ENCODE measurements at regions not wholly inside any gene's neighbourhood (a gene's known extent, or its start where the extent isn't known, plus 50 kb on each side); places are given as distances from the start of the nearest gene placed in this dataset.

DNA sequence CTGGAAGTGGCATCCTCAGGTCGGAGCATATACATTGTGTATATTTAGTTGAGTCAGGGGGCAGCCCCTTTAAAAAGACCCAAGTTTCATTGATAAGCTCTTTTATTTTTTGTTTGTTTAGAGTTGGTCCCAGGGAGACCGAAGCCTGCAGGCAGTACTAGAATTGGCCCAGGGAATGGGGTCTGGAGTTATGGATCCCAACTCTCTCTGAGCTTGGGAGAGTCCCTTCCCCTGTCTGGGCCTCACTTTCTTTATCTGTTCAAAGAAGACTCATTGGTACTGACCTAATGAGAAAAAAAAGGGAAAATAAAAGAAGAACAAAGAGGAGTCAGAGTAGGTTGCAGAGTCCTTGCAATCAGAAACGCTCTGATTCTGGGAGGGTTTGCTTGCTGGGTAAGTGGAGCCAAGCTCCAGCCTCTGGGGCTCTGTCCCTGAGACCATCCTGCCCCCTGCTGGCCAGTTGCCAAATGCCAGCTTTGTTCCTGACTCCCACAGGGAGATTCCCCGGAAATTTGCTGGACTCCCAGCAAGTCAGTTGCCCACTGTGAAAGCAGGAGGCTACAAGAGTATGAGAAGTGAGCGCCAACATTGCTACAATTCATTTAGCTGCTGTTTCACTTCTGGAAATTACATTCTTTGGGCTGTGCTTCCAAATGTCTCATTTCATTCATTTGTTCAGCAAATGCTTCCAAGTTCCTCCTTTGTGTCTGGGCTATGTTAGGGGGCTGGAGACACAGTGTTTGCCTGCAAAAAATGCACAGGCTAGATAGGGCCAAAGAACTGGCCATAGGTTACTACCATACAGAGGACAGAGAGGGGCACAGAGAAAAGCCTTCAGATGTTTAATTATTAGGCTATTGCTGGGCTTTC is 156.2 kb downstream of the MELK start:
- DNase-seq, result peak; percentile 65

DNA sequence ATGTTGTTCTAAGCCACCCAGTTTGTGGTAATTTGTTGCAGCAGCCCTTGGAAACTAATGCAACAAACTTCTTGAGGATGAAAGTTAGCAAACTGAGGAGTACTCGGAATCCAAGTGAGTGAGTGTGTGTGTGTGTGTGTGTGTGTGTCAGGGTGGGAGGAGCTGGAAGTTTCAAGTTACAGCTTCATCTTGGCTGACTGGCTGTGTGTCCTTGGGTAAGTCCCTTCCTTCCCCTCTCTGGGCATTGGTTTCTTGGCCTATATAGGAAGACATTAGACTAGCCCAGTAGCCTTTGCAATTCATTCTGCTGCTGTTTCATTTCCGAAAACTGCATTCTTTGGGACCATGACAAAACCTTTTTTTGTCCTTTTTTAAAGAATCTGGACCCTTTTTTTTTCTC is 157.2 kb downstream of the MELK start:
- DNase-seq, result no peak

DNA sequence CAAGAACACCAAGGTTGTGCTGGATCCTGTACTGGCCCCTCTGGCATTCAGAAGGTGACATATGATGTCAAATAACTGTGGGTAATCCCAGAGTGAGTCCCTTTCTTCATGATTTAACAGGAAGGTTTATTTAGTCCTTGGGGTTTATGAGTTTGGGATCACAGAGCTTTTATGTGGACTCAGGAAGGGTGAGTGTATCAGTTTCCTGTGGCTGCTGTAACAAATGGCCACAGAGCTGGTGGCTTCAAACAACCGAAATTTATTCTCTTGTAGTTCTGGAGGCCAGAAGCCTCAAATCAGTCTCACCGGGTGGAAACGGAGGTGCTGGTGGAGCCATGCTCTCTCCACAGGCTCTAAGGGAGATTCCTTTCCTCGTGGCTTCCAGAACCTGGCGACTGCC is 157.7 kb downstream of the MELK start:
- no peak for DNase-seq

DNA sequence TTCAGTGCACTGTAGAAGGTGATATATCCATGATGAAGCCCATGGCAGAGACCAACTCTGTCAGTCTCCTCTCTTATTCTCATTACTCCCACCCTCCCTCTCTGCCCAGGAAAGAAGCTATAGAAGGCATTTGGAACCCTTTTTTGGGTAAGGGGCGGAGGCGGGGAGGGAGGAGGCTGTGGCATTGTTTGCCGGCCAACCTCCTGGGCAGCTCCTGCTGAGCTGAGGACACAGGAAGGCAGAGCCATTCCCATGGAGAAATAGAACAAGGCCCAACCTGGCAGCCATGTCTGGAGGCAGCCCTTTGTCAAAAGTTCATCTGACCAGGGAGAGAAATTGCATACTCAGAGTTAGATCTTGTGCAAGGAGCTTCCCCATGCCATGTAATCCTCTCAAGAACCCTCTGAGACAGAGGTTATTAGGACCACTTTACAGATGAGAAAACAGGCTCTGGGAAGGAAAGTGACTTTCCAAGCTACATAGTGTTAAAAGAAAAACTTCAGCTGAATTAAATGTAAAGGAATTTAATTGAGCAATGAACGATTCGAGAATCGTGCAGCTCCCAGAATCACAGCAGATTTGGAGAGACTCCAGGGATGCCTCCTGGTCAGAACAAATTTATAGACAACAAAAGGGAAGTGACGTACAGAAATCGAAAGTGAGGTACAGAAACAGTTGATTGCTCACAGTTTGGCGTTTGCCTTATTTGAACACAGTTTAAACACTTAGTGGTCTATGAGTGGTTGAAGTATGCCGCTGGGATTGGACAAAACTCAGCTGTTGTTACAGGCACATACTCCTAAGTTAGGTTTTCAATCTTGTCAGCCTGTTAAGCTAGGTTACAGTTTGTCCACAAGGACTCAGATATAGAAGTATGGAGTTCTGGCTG is 158.6 kb downstream of the MELK start:
- DNase-seq, result peak; percentile 88

DNA sequence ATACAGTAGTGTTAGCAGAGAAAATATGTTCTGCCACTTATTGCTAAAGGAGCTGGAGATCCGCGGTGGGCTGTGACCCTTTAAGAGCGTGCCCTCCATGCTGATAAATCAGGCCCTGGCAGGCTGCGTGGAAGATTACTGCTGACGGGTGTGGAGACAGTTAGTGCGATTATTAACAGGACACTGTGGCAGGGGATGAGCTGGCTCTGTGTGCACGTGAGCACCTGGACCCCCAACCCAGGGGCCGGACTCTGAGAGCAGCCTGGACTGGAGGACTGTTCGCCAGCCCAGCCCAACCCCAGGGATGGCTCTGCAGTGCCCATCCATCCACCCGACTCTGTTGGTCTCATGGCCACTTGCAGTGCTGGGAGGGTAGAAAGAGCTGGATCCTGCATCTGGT is 162.0 kb downstream of the MELK start:
- DNase-seq, result no peak

DNA sequence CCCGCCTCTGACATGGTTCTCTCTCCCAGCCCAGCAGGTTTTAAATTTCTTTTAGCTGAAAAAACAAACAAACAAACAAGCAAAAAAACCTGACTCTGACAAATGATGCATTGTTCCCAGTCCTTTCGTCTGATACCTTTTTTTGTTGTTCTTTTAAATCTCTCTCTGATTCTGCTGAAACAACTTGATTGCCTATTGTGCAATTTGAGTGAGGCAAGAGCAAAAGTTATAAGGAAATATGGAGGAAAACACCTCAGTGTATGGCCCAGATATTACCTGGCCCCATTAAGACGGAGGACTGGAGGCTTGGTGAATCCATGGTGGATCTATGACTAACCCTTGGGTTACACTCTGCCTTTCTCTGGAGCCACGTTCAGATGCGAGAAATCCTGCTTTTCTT is 164.0 kb downstream of the MELK start:
- no peak for DNase-seq

- DNase-seq, result no peak
Measured at GRCh38 chr9:36738318-36738976, 165.8 kb downstream of the MELK start.

- DNase-seq, result no peak
Measured at GRCh38 chr9:36739373-36740116, 166.8 kb downstream of the MELK start.

DNA sequence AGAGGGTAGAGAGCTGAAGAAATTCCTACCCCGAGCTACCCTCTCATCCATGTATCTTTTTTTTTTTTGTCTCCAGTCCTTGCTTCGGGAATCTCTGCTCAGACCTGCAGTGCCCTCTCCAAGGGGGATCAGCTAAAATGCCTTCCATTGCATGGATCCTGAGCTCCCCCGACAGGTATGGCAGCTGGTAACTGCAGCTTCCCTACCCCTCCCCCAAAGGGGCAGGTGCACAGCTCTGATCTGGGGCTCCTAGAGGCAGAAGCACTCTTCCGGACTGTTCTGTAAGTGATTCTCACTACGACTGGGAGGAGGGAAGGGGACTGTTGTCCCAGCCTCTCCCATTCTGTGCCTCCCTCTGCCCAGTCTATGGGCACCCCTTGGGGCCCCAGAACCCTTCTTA is 169.6 kb downstream of the MELK start:
- DNase-seq, result peak; percentile 46

DNA sequence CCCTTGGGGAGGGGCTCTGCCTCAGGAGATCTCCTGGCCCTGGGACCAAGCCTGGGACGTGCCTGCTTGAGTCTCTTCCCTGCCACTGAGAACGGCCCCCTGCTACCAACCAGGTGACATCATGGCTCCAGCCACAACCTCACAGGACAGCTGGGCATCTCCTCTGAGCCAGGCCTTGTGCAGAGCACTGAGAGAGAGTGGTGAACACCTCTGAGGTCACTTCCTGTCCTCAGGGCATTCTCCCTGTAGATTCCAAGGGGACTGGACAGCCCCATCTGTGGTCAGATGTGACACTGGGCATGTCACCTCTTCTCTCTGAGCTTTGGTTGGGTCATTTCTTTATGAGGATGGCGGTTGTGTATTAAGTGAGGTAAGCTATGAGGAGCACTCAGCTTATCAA is 172.0 kb downstream of the MELK start:
- no peak for DNase-seq

DNA sequence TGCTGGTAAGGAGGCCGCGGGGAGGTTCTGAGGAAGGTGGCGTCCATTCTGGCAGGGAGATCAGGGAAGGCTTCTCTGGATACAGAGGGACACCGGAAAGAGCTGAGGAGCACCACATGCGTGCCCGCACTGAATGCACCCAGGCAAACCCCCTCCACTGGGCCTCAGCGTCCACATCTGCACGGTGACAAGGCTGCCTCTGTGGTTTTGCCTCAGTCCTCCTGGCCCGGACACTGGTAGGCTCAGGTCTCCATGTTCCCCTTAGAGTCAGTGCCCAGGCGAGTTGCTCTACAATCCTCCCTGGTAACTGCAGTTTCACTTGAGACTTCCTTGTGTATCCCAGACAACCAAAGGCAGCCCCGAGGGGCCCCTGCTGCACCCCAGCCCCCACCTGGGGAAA is 173.3 kb downstream of the MELK start:
- DNase-seq, result no peak

- DNase-seq, result peak; percentile 86
Measured at GRCh38 chr9:36746415-36746814, 173.7 kb downstream of the MELK start.

DNA sequence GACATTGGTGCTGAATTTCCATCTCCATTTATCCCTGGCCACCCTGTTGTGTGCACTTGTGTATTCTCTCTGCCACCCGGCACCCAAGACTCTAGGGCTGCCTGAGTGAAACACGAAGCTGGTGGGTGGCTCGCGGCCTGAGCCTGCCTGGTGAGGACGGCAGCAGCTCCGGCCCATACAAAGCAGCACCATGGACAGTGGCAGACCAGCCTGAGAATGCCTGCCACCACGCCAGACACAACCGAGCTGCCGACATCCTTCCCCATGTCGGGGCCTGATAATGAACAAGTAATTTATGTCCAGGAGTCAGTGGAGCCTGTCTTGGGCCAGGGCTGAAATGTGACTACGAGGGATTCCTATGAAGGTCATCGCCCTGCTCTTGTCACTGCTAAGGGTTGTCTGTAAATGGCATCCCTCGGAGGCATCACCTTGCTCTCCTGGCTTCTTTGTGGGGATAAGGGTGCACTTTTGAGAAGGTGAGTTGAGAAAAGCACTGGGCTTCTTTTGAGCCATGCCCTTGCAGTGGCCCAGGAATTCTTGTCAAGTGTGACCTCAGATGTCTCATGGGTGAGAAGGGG is 175.7 kb downstream of the MELK start:
- DNase-seq, result no peak

DNA sequence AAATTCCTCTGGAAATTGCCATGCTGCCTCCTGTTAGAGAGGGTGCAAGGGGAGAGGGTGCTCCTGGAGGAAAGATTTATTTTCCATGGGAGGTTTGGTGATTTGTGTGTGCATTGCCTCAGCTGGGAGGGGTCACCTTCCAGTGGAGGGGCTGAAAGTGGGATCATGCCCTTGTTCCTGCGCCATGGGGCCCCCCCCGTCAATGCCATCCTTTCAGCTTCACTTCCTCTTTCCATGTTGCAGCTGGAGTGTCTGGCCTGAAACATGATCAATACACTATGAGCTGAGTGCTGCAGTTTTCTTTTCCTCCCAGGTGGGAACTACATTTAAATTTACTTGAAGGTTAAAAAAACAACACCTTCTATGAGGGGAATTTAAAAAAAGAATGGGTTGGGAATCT is 176.8 kb downstream of the MELK start:
- DNase-seq, result no peak

DNA sequence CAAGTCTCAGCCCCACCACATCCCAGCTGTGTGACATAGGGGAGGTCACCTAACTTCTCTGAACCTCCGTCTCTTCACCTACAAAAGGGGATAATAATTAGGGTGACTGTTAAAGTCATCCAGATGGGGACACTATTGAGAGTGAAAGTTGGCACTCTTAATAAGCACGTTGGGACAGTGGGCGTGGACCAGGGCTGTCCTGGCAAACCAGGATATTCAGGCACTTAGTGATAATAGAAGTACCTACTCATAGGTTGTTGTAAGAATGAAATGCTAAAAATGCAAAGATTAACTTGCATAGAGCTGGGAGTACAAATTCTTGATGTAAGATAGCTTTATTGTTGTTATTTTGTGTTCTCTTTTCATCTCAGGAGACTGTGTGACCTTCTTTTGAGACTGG is 177.9 kb downstream of the MELK start:
- DNase-seq, result no peak

DNA sequence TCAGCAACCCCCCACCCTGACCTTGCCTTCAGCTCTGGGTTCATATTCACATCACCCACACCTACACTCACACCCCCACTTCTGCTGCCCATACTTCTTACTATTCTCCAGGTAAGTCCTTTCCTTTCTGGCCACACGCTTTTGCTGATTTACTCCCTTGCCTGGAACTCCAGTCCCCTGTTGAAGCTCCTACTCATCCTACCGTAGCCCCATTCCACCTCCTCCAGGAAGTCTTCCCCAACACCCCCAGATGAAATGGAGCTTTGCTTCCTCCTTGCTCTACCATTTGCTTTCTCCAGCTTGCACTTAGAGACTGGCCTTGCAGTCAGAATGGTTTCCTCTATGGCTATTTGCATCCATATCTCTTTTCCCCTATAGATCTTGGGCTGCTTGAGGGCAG is 182.3 kb downstream of the MELK start:
- no peak for DNase-seq

DNA sequence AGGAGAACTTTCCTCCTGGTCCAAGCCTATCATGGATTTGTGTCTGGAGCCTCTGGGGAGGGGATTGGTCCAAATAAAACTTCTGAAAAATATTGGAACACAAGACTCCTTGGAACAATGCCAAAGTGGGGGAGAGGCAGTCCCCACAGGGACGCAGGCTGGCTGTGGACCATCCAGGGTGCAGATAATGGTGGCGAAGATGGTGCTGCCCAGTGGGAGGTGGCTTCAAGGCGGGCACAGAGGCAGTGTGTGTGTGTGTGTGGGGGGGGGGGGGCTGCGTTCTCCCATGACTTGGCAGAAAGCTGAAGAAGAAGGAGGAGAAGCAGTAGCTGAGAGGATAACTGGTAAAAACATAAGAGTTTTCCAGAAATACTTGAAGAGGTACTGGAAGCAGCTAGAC is 186.4 kb downstream of the MELK start:
- DNase-seq, result peak; percentile 41

DNA sequence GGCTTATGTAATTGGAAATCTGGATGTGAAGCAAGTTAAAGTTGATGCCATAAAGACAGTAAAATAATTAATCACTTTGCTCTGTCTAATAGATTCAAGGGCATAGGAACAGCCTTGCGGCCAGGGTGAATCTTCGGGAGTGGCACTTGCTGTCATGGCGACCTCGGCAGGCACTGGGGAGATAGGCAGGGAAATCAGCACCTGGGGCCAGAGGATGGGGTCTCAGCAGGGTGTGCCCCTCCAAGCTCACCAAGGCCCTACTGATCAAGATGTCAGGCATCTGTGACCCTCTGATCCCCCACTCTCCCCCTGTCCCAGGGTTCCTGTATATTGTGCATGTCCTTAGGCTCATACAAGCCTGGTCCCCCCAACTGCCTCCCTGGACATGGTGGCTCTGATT is 187.3 kb downstream of the MELK start:
- DNase-seq, result no peak

DNA sequence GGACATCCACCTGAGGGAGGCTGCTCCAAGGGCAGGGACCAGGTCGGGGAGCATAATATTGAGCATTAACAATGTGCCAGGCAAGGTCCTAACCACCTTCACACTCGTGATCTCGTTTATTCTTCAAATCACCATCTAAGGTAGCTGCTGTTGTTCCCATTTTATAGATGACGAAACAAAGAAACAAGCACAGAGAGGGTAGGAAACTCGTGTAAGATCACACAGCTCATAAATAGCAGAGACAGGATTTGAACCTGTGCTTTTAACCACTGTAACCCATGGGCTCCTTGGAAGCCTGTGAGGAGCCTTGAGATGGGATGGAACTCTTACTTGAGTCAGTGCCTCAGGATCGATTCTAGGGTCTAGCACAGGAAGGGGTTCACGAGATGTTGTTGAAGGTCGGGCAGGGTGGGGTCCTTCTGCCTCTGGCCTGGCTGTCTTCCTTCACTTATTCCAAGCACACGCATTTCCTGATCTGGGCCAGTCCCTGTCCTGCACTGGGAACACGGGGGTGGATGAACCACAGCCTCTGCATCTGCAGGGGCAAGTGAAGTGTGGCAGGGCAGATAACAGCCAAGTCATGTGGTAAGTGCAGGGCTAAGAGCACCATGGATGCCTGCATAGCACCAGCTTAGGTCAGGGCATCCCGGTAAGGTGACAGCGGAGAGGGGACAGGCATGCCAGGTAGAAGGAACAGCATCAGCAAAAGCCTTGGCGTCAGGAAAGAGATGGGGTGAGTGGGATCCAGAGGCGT is 188.1 kb downstream of the MELK start:
- no peak for DNase-seq

DNA sequence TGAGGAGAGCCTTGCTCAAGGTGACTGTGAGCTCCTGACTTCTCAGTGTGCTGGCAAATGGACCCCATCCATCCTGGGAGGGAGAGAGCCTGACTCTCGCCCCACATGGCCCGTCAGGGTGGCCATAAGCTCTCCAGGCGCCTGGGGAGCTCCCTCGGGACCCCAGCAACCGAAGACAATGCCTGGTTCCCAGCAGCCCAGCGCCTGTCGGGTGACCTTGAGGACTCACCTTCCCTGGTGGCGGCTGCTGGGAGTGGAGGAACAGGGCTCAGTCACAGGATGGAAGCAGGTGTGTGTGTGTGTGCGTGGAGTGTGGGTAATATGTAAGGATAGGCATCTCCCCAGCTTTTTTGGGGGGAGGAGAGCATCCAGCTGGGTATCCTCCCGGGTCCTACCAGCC is 190.3 kb downstream of the MELK start:
- DNase-seq, result no peak

- DNase-seq, result no peak
Measured at GRCh38 chr9:36763778-36764177, 191.1 kb downstream of the MELK start.
